Esophagus muscularis mucosa (tissue), 3 donors: ENCODE measurements at regions not wholly inside any gene's neighbourhood (a gene's known extent, or its start where the extent isn't known, plus 50 kb on each side); places are given as distances from the start of the nearest gene placed in this dataset.

ENCODE experiments used
- POLR2A ChIP-seq: fragments of 450-650 bp; IDR thresholded peaks from one replicate; pipeline ENCODE4 v1.6.1; 2017; ENCODE audit warnings: antibody characterized with exemption, moderate library complexity, mild to moderate bottlenecking, low read depth
- TF ChIP-seq, protein P1 (sequence below), 3 experiments: fragments of 200-600 bp in 2 of 3; fragments of 450-650 bp in 1 of 3; sonication (generic) in 2 of 3; IDR thresholded peaks; one replicate each; pipeline ENCODE4 v1.5.1; 2017 to 2019; ENCODE audit warnings: antibody characterized with exemption in 3 of 3, mild to moderate bottlenecking in 2 of 3, moderate library complexity in 1 of 3

DNA sequence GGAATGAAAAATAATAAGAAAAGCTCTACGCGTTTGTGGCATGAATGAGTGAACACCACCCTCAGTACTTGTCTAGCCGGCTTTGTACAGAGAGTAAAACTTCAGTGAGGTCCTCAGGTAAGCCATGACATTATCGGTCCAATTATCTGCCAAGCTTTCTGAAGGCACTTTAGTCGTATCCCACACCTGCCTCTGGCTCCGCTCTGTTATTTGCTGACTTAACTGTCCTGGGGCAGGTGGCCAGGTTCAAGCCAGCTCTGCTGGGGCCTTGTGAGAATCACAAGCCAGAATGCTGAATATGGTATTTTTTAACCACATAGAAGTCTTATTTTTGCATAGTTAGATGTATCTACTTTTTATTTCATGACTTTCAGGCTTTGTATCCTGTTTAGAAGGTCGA is 66.0 kb upstream of the FHIP2A start:
- TF ChIP-seq POLR2A = no peak
- TF ChIP-seq, protein P1, sequence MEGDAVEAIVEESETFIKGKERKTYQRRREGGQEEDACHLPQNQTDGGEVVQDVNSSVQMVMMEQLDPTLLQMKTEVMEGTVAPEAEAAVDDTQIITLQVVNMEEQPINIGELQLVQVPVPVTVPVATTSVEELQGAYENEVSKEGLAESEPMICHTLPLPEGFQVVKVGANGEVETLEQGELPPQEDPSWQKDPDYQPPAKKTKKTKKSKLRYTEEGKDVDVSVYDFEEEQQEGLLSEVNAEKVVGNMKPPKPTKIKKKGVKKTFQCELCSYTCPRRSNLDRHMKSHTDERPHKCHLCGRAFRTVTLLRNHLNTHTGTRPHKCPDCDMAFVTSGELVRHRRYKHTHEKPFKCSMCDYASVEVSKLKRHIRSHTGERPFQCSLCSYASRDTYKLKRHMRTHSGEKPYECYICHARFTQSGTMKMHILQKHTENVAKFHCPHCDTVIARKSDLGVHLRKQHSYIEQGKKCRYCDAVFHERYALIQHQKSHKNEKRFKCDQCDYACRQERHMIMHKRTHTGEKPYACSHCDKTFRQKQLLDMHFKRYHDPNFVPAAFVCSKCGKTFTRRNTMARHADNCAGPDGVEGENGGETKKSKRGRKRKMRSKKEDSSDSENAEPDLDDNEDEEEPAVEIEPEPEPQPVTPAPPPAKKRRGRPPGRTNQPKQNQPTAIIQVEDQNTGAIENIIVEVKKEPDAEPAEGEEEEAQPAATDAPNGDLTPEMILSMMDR (IDR thresholded peaks at IDR 0.05) = no peak
